ENCODE measurements at regions not wholly inside any gene's neighbourhood (a gene's known extent, or its start where the extent isn't known, plus 50 kb on each side); places are given as distances from the start of the nearest gene placed in this dataset.

DNA sequence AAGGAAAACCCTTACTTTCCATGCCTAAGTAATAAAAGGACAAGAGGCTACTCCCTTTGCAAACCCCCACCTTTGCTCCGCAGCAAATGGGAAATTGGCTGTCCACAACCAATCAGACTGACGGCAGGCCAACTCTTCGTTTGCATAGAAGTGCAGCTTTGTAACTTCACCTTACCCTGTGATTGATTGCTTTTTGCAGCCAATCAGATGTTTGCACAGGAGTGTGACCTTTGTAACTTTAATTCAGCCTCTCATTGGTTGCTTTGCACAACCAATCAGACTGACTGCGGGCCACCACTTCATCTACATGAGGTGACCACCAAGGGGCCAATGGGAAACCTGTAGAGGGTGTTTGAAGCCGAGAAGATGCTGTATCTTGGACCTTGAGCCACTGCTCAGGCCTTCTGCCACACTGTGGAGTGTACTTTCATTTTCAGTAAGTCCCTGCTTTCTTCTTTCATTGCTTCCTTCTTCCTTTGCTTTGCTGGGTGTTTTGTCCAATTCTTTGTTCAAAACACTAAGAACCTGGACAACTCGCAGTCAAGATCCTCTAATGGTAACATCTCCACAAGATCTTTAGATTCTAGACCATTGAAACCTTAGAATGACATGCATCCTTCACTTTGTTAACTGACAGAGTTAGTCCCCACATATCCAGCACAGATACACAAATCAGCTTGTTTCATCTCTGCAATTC lies 51.3 kb upstream of the FREM1 start:
- Histone ChIP-seq H3K79me2 (ENCODE audit: insufficient read depth) (no peaks in the 10 kb centered on the region), H3K9ac (no peak overlapping the region), H3K27ac (ENCODE audit: low read depth in 2 of 2, low read length in 1 of 2) (no peak overlapping the region; a peak in 1 of 4 replicates), H3K36me3 (replicated peaks in 1 of 2; ENCODE audit: control insufficient read depth in 1 of 2, insufficient read depth in 2 of 2, low read length in 1 of 2) (no peaks in the 10 kb centered on the region), H3K4me2 (no peak overlapping the region), H3F3A (replicated peaks; ENCODE audit: insufficient read depth) (no peaks in the 10 kb centered on the region), H3K4me3 (ENCODE audit: low read depth in 2 of 2, low read length in 1 of 2) (no peak overlapping the region), H3K4me1 (ENCODE audit: control insufficient read depth in 1 of 2, insufficient read depth in 2 of 2, low read depth in 1 of 2, low read length in 1 of 2) (peaks cover 5 to 22% of the 10 kb centered on the region in 2 experiments; a peak in 3 of 4 replicates), H3K9me3 (no peaks in the 10 kb centered on the region), H3K9me2 (no peaks in the 10 kb centered on the region), H4K20me1 (ENCODE audit: insufficient read depth) (no peaks in the 10 kb centered on the region), H3K27me3 (ENCODE audit: insufficient read depth) (no peaks in the 10 kb centered on the region), H2AFZ (ENCODE audit: low read depth) (no peak overlapping the region)
- POLR2A ChIA-PET, result no interaction called here
- 83% methylated on average over 6 of the region's 6 CpGs for WGBS (ENCODE audit: low lambda C conversion rate)
- no peak for DNase-seq
- TF ChIP-seq SMC3 (IDR thresholded peaks at IDR 0.05; ENCODE audit: low read depth, low read length) (no peak), POLR2AphosphoS5 (IDR thresholded peaks at IDR 0.05; ENCODE audit: low read depth, low read length) (no peak), ZBTB33 (IDR thresholded peaks at IDR 0.05; ENCODE audit: borderline replicate concordance, low read depth) (no peak), TEAD4 (IDR thresholded peaks at IDR 0.05; ENCODE audit: borderline replicate concordance, insufficient read depth) (no peak), MXI1 (IDR thresholded peaks at IDR 0.05; ENCODE audit: low read depth, low read length) (no peak), FOXM1 (IDR thresholded peaks at IDR 0.05; ENCODE audit: low read depth) (no peak), NFIC (IDR thresholded peaks at IDR 0.05; ENCODE audit: borderline replicate concordance) (no peak), TCF12 (IDR thresholded peaks at IDR 0.05) (no peak), RXRA (IDR thresholded peaks at IDR 0.05; ENCODE audit: borderline replicate concordance, low read depth) (no peak), NRF1 (IDR thresholded peaks at IDR 0.05; ENCODE audit: low read depth, low read length) (no peak), RFX5 (IDR thresholded peaks at IDR 0.05; ENCODE audit: low read length) (no peak)
- TF ChIP-seq, protein P1, sequence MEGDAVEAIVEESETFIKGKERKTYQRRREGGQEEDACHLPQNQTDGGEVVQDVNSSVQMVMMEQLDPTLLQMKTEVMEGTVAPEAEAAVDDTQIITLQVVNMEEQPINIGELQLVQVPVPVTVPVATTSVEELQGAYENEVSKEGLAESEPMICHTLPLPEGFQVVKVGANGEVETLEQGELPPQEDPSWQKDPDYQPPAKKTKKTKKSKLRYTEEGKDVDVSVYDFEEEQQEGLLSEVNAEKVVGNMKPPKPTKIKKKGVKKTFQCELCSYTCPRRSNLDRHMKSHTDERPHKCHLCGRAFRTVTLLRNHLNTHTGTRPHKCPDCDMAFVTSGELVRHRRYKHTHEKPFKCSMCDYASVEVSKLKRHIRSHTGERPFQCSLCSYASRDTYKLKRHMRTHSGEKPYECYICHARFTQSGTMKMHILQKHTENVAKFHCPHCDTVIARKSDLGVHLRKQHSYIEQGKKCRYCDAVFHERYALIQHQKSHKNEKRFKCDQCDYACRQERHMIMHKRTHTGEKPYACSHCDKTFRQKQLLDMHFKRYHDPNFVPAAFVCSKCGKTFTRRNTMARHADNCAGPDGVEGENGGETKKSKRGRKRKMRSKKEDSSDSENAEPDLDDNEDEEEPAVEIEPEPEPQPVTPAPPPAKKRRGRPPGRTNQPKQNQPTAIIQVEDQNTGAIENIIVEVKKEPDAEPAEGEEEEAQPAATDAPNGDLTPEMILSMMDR (IDR thresholded peaks at IDR 0.05), result no peak
- CTCF ChIA-PET, result no interaction called here

- Histone ChIP-seq H4K20me1 (ENCODE audit: insufficient read depth) (no peaks in the 10 kb centered on the region), H3K4me3 (ENCODE audit: low read depth in 2 of 2, low read length in 1 of 2) (no peak overlapping the region), H3K27me3 (ENCODE audit: insufficient read depth) (no peaks in the 10 kb centered on the region), H3K4me2 (no peak overlapping the region), H3K79me2 (ENCODE audit: insufficient read depth) (no peaks in the 10 kb centered on the region), H3K36me3 (replicated peaks in 1 of 2; ENCODE audit: control insufficient read depth in 1 of 2, insufficient read depth in 2 of 2, low read length in 1 of 2) (no peaks in the 10 kb centered on the region), H3K9me2 (no peaks in the 10 kb centered on the region), H3F3A (replicated peaks; ENCODE audit: insufficient read depth) (no peaks in the 10 kb centered on the region), H3K9ac (no peak overlapping the region), H3K27ac (ENCODE audit: low read depth in 2 of 2, low read length in 1 of 2) (no peak overlapping the region), H3K9me3 (no peaks in the 10 kb centered on the region), H3K4me1 (ENCODE audit: control insufficient read depth in 1 of 2, insufficient read depth in 2 of 2, low read depth in 1 of 2, low read length in 1 of 2) (peaks cover 5 to 23% of the 10 kb centered on the region in 2 experiments; a peak in 3 of 4 replicates), H2AFZ (ENCODE audit: low read depth) (no peak overlapping the region)
- no peak for TF ChIP-seq GATA2 (CRISPR knock-in tag; IDR thresholded peaks at IDR 0.05)
- TF ChIP-seq NRF1 (IDR thresholded peaks at IDR 0.05; ENCODE audit: low read depth, low read length), result no peak
- TF ChIP-seq, protein P2, sequence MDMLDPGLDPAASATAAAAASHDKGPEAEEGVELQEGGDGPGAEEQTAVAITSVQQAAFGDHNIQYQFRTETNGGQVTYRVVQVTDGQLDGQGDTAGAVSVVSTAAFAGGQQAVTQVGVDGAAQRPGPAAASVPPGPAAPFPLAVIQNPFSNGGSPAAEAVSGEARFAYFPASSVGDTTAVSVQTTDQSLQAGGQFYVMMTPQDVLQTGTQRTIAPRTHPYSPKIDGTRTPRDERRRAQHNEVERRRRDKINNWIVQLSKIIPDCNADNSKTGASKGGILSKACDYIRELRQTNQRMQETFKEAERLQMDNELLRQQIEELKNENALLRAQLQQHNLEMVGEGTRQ (IDR thresholded peaks at IDR 0.05; ENCODE audit: borderline replicate concordance, low read depth, low read length), result no peak
- no peak for TF ChIP-seq FOXM1 (IDR thresholded peaks at IDR 0.05; ENCODE audit: low read depth)
- TF ChIP-seq RXRA (IDR thresholded peaks at IDR 0.05; ENCODE audit: borderline replicate concordance, low read depth), result no peak
- no peak for TF ChIP-seq FOSL2 (IDR thresholded peaks at IDR 0.05; ENCODE audit: borderline replicate concordance, low read depth)
- no peak for TF ChIP-seq RFX5 (IDR thresholded peaks at IDR 0.05; ENCODE audit: low read length)
- TF ChIP-seq FOXJ3 (CRISPR knock-in tag; IDR thresholded peaks at IDR 0.05), result no peak
- no peak for TF ChIP-seq JUND (IDR thresholded peaks at IDR 0.05)
- TF ChIP-seq POLR2AphosphoS5 (IDR thresholded peaks at IDR 0.05; ENCODE audit: low read depth, low read length), result no peak
- no peak for TF ChIP-seq SIN3A (IDR thresholded peaks at IDR 0.05; ENCODE audit: borderline replicate concordance, low read depth, low read length)
- no peak for TF ChIP-seq SMC3 (IDR thresholded peaks at IDR 0.05; ENCODE audit: low read depth, low read length)
- TF ChIP-seq MXI1 (IDR thresholded peaks at IDR 0.05; ENCODE audit: low read depth, low read length), result no peak
- CTCF ChIA-PET, result no interaction called here
- POLR2A ChIA-PET, result no interaction called here
- no peak for DNase-seq
- 75% methylated on average over 4 of the region's 4 CpGs for WGBS (ENCODE audit: low lambda C conversion rate)
These were observed 50.7 kb upstream of the FREM1 start for GRCh38 chr9:14960881-14961280.

Measured in SK-N-SH (cell line).